Astrocyte (in vitro differentiated cells and primary cell): ENCODE measurements at regions not wholly inside any gene's neighbourhood (a gene's known extent, or its start where the extent isn't known, plus 50 kb on each side); places are given as distances from the start of the nearest gene placed in this dataset.

Experiments
- EZH2 ChIP-seq: IDR thresholded peaks from 2 replicates; pipeline ENCODE4 v1.6.1; 2012; ENCODE audit warnings: mild to moderate bottlenecking, low read length, inconsistent platforms; ENCODE audit not compliant: insufficient read depth
- TF ChIP-seq, protein P1 (sequence below): IDR thresholded peaks from 2 replicates; pipeline ENCODE4 v1.5.1; 2011; ENCODE audit warnings: low read depth, mild to moderate bottlenecking, inconsistent platforms, low read length, moderate library complexity; ENCODE audit not compliant: insufficient read depth

DNA sequence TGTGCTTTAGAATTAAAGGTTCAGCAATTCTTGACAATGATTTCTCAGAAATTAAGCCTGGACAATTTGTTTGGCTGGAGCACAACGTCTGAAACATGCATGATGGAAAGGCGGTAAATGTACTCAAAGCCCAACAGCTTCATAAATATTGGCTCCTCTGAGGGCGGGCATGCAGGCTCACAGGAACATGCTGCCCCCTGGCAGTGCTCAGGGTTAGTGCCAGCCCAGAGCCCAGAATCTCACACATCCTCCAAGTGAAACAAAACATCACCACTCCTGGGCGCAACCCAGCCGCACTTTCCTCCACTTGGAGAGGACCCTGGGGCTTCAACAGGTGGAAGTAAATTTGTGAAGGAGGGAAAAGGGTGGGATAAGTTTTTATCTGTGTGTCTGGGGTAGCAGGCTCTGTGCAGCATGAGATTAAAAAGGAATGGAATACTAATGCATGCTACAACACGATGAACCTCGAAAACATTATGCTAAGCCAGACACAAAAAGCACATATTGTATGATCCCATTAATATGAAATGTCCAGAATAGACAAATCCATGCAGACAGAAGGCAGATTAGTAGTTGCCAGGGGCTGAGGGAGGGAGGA lies 54.1 kb upstream of the PTPRT start:
- TF ChIP-seq, protein P1, sequence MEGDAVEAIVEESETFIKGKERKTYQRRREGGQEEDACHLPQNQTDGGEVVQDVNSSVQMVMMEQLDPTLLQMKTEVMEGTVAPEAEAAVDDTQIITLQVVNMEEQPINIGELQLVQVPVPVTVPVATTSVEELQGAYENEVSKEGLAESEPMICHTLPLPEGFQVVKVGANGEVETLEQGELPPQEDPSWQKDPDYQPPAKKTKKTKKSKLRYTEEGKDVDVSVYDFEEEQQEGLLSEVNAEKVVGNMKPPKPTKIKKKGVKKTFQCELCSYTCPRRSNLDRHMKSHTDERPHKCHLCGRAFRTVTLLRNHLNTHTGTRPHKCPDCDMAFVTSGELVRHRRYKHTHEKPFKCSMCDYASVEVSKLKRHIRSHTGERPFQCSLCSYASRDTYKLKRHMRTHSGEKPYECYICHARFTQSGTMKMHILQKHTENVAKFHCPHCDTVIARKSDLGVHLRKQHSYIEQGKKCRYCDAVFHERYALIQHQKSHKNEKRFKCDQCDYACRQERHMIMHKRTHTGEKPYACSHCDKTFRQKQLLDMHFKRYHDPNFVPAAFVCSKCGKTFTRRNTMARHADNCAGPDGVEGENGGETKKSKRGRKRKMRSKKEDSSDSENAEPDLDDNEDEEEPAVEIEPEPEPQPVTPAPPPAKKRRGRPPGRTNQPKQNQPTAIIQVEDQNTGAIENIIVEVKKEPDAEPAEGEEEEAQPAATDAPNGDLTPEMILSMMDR: no peak
- TF ChIP-seq EZH2: no peak
